ENCODE measurements at regions not wholly inside any gene's neighbourhood (a gene's known extent, or its start where the extent isn't known, plus 50 kb on each side); places are given as distances from the start of the nearest gene placed in this dataset.

DNA sequence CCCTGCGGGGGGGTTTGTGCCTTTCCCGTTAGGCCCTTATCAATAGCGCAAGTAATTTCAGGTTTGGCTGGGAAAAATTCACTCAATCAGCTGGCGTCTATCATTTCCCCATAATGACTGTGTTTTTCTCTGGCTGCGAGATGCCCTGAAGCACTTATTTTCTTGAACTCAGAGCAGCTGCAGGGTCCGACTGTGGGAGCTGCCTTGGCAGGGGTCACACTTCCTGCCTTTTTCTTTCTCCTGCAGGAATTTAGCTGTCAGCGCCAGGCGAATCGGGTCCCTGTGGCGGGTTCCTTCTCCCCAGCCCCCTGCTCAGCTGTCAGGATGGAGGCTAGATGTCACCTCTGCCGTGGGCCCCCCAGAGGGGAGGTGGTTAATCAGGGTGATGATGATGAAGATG lies 81.3 kb upstream of the HPCAL1 start:
- Histone ChIP-seq H2AFZ (ENCODE audit: low read length) (no peak overlapping the region), H3K79me2 (ENCODE audit: control insufficient read depth, insufficient read depth, low read length) (no peaks in the 10 kb centered on the region), H3K9ac (ENCODE audit: insufficient read depth, low read length) (no peak overlapping the region), H3K36me3 (ENCODE audit: control insufficient read depth, insufficient read depth, low read length) (no peaks in the 10 kb centered on the region), H4K20me1 (ENCODE audit: control insufficient read depth, extremely low read depth, insufficient read depth, low read length) (no peaks in the 10 kb centered on the region), H3K4me2 (ENCODE audit: extremely low read depth, insufficient read depth, low read length) (no peak overlapping the region), H3K27me3 (ENCODE audit: control insufficient read depth, insufficient read depth, low read length) (peaks cover 4% of the 10 kb centered on the region), H3K4me1 (ENCODE audit: control insufficient read depth, extremely low read depth, insufficient read depth, low read length) (no peaks in the 10 kb centered on the region), H3K9me3 (ENCODE audit: control insufficient read depth, insufficient read depth, low read depth, low read length) (no peaks in the 10 kb centered on the region), H3K27ac (ENCODE audit: insufficient read depth, low read length) (no peak overlapping the region), H3K4me3 (replicated peaks in 1 of 4; ENCODE audit: control extremely low read depth in 1 of 4, insufficient read depth in 1 of 4, low read depth in 3 of 4, low read length in 4 of 4) (no peak overlapping the region)
- DNase-seq (ENCODE audit: low read depth in 2 of 2), result no peak
- TF ChIP-seq, protein P1, sequence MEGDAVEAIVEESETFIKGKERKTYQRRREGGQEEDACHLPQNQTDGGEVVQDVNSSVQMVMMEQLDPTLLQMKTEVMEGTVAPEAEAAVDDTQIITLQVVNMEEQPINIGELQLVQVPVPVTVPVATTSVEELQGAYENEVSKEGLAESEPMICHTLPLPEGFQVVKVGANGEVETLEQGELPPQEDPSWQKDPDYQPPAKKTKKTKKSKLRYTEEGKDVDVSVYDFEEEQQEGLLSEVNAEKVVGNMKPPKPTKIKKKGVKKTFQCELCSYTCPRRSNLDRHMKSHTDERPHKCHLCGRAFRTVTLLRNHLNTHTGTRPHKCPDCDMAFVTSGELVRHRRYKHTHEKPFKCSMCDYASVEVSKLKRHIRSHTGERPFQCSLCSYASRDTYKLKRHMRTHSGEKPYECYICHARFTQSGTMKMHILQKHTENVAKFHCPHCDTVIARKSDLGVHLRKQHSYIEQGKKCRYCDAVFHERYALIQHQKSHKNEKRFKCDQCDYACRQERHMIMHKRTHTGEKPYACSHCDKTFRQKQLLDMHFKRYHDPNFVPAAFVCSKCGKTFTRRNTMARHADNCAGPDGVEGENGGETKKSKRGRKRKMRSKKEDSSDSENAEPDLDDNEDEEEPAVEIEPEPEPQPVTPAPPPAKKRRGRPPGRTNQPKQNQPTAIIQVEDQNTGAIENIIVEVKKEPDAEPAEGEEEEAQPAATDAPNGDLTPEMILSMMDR (conservative IDR thresholded peaks at IDR 0.05 in 1 of 2, IDR thresholded peaks at IDR 0.05 in 1 of 2; ENCODE audit: low read depth in 1 of 2, low read length in 2 of 2), result no peak
- TF ChIP-seq EZH2 (IDR thresholded peaks at IDR 0.05; ENCODE audit: low read length, missing control alignments), result no peak

DNA sequence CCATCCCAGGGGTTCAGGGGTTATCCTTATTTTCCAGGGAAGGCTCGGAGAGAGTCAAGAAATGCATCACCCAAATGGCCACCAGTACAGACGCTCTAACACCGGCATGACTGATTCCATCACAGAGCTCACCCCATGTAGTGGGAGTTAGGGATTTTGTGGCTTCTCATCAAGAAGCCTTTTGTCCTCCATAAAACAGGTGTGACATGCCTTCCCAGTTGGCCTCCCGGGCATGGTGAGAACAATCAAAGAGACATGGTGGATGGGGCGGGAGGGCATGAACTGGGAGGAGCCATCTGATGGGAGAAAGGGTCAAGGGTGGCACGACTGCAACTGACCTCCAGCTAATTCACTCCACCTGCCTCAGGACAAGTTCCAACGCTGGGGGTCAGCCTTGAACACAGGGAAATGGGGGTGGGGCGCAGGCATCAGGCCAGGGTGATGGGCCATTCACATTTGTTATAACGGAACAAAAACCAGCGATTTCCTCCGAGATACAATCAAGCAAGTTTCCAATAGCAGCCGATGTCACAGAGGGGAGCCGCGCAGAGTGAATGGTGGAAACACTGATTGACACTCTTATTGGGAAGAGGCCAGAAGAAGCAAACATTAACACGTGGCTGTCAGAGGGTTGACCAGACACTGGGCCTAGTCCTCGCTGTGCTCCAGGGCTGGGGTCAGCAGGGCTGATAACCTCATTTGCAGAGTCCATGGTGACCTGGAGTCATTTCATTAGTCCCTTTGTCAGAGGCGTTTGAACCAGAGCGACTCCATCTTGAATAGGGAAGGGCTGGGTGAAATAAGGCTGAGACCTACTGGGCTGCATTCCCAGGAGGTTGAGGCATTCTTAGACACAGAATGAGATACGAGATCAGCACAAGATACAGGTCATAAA lies 80.5 kb upstream of the HPCAL1 start:
- no peak overlapping the region for H3K4me2 ChIP-seq (ENCODE audit: extremely low read depth, insufficient read depth, low read length)
- TF ChIP-seq EZH2 (IDR thresholded peaks at IDR 0.05; ENCODE audit: low read length, missing control alignments), result no peak
- TF ChIP-seq, protein P1 (conservative IDR thresholded peaks at IDR 0.05 in 1 of 2, IDR thresholded peaks at IDR 0.05 in 1 of 2; ENCODE audit: low read depth in 1 of 2, low read length in 2 of 2), result no peak
- no peaks in the 10 kb centered on the region for H3K79me2 ChIP-seq (ENCODE audit: control insufficient read depth, insufficient read depth, low read length)
- no peak overlapping the region for H3K9ac ChIP-seq (ENCODE audit: insufficient read depth, low read length)
- no peak overlapping the region for H3K4me3 ChIP-seq (replicated peaks in 1 of 4; ENCODE audit: control extremely low read depth in 1 of 4, insufficient read depth in 1 of 4, low read depth in 3 of 4, low read length in 4 of 4)
- H3K36me3 ChIP-seq (ENCODE audit: control insufficient read depth, insufficient read depth, low read length), result no peaks in the 10 kb centered on the region
- no peaks in the 10 kb centered on the region for H4K20me1 ChIP-seq (ENCODE audit: control insufficient read depth, extremely low read depth, insufficient read depth, low read length)
- no peak for DNase-seq (ENCODE audit: low read depth in 2 of 2)
- peaks cover 4% of the 10 kb centered on the region for H3K27me3 ChIP-seq (ENCODE audit: control insufficient read depth, insufficient read depth, low read length)
- H3K9me3 ChIP-seq (ENCODE audit: control insufficient read depth, insufficient read depth, low read depth, low read length), result no peaks in the 10 kb centered on the region
- no peak overlapping the region for H3K27ac ChIP-seq (ENCODE audit: insufficient read depth, low read length)
- H2AFZ ChIP-seq (ENCODE audit: low read length), result no peak overlapping the region
- H3K4me1 ChIP-seq (ENCODE audit: control insufficient read depth, extremely low read depth, insufficient read depth, low read length), result no peaks in the 10 kb centered on the region

DNA sequence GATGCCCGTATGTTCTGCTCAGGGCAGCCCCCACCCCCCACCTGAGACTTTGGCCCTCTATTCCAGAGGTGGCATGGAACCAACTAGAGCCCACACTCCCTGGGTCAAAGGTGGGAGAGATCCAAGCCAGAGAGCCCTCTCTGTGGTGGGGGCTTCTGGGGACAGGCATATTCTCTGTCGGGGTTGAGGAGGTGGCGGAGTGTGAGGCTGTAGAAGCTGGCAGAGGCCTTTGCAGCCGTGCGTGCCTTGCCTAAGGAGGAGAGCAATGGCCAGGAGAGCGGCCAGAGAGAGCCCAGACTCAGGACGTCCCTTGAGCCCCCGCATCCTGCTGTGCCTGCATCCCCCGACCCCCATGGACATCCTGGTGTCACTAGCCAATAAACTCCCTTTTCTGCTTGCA lies 79.2 kb upstream of the HPCAL1 start:
- Histone ChIP-seq H3K79me2 (ENCODE audit: control insufficient read depth, insufficient read depth, low read length) (no peaks in the 10 kb centered on the region), H3K27ac (ENCODE audit: insufficient read depth, low read length) (no peak overlapping the region), H3K9ac (ENCODE audit: insufficient read depth, low read length) (no peak overlapping the region), H3K27me3 (ENCODE audit: control insufficient read depth, insufficient read depth, low read length) (peaks cover 4% of the 10 kb centered on the region), H3K36me3 (ENCODE audit: control insufficient read depth, insufficient read depth, low read length) (no peaks in the 10 kb centered on the region), H2AFZ (ENCODE audit: low read length) (no peak overlapping the region), H3K4me1 (ENCODE audit: control insufficient read depth, extremely low read depth, insufficient read depth, low read length) (no peaks in the 10 kb centered on the region), H3K9me3 (ENCODE audit: control insufficient read depth, insufficient read depth, low read depth, low read length) (no peaks in the 10 kb centered on the region), H4K20me1 (ENCODE audit: control insufficient read depth, extremely low read depth, insufficient read depth, low read length) (no peaks in the 10 kb centered on the region), H3K4me3 (replicated peaks in 1 of 4; ENCODE audit: control extremely low read depth in 1 of 4, insufficient read depth in 1 of 4, low read depth in 3 of 4, low read length in 4 of 4) (no peak overlapping the region), H3K4me2 (ENCODE audit: extremely low read depth, insufficient read depth, low read length) (no peak overlapping the region)
- DNase-seq (ENCODE audit: low read depth in 2 of 2), result no peak
- TF ChIP-seq, protein P1 (conservative IDR thresholded peaks at IDR 0.05 in 1 of 2, IDR thresholded peaks at IDR 0.05 in 1 of 2; ENCODE audit: low read depth in 1 of 2, low read length in 2 of 2), result no peak
- no peak for TF ChIP-seq EZH2 (IDR thresholded peaks at IDR 0.05; ENCODE audit: low read length, missing control alignments)
